Stimulated activated CD8-positive, alpha-beta memory T cell treated with anti-CD3 and anti-CD28 coated beads, Interleukin-15, amount 100 ng/mL, for 4 hours (primary cell): ENCODE measurements at regions not wholly inside any gene's neighbourhood (a gene's known extent, or its start where the extent isn't known, plus 50 kb on each side); places are given as distances from the start of the nearest gene placed in this dataset.

ENCODE experiments used
- DNase-seq, 2 donors: peaks; one replicate each; pipeline ENCODE4 v3.0.0-alpha.2; 2020; ENCODE audit warnings: low read depth in 2 of 2

- DNase-seq, result no peak
Observed at GRCh38 chr21:41076064-41076463, 91.9 kb upstream of the BACE2 start.

GRCh38 chr21:41079159-41079558 lies 88.8 kb upstream of the BACE2 start:
- DNase-seq, result no peak

DNA sequence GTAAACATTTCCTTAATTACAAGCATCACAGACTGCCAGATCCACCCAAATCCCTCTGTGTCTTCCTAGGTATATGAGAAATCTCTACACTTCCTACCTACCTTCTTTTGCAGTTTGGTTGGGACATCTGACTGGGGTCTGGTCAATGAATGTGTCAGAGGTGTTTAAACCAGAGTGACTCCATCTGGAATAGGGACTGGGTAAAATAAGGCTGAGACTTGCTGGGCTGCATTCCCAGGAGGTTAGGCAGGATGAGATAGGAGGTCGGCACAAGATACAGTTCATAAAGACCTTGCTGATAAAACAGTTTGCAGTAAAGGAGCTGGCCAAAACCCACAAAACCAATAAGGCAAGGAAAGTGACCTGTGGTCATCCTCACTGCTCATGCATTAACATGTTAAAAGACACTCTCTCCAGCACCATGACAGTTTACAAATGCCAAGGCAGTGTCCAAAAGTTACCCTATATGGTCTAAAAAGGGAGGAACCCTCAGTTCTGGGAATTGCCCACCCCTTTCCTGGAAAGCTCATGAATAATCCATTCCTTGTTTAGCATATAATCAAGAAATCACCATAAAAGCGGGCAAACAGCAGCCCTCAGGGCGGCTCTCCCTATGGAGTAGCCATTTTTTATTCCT lies 87.4 kb upstream of the BACE2 start:
- no peak for DNase-seq

GRCh38 chr21:41086569-41086968 lies 81.4 kb upstream of the BACE2 start:
- no peak for DNase-seq

- DNase-seq, result no peak
Observed at GRCh38 chr21:41090981-41091380, 77.0 kb upstream of the BACE2 start.

DNA sequence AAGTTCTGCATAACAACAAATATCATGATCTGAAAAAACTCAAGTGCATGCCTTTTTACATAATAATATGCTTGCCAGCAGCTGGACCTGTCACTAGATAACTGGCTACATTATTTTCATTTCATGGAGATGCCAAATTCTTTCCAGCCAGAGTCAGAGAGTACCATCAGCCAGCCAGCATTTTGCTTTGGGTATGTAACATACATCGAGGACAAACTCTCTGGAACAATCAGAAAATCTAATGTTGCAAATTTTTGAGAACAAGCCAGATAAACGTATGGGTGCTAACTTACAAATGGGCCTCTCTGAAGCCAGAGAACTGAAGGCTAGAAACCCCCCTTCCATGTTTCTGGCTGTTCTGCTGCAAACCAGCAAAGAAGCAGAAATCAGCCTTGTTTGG lies 76.3 kb upstream of the BACE2 start:
- DNase-seq, result no peak

GRCh38 chr21:41092312-41092711 lies 75.6 kb upstream of the BACE2 start:
- no peak for DNase-seq

GRCh38 chr21:41095983-41096382 lies 72.0 kb upstream of the BACE2 start:
- no peak for DNase-seq

- no peak for DNase-seq
Observed at GRCh38 chr21:41098076-41098475, 69.9 kb upstream of the BACE2 start.

GRCh38 chr21:41098481-41099042 lies 69.4 kb upstream of the BACE2 start:
- no peak for DNase-seq

DNA sequence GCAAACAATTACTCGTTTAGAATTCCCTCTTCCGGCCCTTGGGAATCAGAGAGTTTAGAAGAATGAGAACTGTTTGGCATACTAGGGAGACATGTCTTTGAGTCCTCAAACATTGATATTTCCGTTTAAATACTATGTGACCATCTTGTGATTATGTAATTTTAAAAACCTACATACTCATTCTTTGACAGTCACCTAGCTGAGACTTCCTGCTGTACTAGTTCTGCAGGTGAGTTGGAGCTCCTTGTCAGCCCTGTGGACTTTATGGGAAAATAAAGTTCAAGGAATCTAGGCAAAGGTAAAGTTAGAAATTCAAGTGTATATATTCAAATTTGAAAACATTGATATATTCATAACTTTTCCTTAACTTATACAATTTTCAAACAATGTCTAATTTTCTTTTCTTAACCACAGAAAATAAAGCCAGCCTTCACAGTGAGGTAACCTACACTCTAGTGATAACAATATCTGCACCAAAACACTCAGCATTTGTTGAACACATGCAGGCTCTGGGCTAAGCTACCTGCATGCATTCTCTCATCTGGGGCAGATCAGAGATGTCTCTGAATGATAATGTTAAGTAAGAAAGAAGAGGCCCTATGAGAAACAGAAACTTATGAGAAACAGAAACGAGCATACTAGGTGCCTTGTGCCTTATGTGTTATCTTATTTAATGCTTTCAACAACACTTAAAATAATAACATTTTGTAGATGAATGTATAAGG lies 67.0 kb upstream of the BACE2 start:
- DNase-seq, result no peak

GRCh38 chr21:41102281-41102680 lies 65.7 kb upstream of the BACE2 start:
- DNase-seq, result no peak

- DNase-seq, result no peak
Observed at GRCh38 chr21:41107602-41108001, 60.4 kb upstream of the BACE2 start.

DNA sequence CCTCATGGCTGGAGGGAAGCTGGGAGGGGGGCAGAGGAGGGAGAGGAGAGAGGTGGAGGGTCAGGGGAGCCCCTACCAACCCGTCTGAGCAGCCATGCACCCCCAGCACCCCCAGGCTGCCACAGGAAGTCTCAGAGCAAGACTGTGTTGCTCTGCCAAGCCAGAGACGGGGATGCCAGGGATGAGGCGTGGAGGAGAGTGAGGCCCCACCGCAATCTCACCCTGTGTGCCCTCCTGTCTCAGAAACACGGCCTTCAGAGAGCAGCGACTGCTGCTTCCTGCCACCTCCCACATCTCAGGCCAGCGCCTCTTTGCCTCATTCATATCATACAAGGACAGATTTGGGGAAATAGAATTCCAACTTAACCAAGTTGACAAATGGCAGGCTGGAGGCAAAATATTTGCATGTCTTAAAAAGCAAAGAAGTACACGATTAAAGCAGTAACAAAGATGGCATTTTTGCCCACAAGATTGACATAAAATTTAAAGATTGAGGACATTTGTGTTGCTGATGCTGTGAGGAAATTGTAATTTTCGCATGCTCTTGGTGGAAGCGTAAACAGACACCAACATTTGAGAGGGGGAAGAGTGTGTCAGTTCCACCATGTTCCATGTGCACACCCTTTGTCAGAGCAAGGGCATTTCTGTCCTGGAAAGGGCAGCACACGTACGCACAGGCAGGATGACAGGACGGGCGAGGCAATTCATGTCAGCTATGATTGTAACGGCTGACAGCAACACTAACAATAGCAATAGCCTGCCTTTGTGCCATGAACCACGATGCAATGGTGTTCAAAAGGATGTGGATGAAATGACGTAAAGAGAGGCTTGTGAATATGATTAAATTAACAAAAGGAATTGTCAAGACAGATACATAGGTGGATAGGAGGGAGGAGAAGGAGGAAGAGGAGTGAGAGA lies 59.0 kb upstream of the BACE2 start:
- DNase-seq, result no peak

DNA sequence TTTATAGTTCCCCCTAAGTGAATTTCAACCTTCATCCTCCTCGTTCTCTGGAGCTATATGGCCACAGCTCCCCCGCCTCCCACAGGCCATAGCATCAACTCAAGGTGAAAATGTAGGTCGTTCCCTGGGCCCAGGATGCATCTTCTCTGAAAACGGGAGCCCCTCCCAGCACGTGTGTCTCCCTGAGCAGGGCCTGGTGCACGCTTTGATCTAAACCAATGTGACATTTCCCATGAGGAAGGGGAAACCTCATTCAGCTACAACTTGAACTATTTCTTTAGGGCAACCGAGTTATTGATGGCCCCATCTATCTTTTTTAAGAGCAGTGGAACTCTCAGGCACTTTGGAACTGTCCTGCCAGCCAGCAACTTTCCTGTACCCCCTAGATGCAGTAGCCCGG lies 57.8 kb upstream of the BACE2 start:
- DNase-seq, result no peak

DNA sequence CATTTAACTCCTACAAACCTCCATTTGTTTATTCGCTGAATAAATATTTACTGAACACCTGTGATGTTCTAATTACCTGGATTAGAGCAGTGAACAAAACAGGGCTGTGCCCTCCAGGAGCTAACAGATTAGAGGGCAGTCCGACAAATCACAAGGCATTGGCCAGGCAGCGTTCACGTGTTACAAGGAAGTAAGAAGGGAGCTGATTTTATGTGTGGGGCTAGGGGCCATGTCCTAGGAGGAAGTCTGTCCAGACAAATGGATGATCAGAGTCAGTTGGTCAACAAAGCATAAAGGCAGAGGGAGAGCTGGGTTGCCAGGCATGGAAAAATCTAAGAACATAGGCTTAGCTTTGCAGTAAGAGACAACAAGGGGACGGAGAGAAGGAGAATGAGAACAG lies 57.3 kb upstream of the BACE2 start:
- DNase-seq, result no peak

DNA sequence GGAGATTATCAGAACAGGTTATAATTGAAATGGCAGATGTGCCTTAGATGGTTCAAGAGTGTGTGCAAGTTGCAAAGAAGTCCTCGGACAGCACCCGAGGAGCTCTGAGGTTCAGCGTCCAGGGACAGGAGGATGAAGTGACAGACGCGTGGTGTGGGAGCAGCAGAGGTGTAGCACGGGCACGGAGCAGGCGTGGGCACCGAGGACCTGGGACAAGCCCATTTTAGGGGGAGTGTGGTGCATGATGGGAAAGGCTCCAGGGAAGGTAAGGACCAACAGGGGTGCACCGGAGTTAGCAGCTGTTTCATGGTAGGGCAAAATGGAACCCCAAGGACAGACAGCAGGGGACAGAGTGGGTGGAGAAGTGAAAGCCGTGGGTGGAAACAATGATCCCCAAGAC lies 56.3 kb upstream of the BACE2 start:
- no peak for DNase-seq

- no peak for DNase-seq
Observed at GRCh38 chr21:41112740-41113692, 54.9 kb upstream of the BACE2 start.

- DNase-seq, result no peak
Observed at GRCh38 chr21:41115851-41116250, 52.1 kb upstream of the BACE2 start.
